SKM-1 treated with dmso at 0.1 percent for 144 hours (cell line): ENCODE measurements at regions not wholly inside any gene's neighbourhood (a gene's known extent, or its start where the extent isn't known, plus 50 kb on each side); places are given as distances from the start of the nearest gene placed in this dataset.

Experiments
- DNase-seq: peaks from one replicate; lab custom pipeline; 2025; ENCODE audit not compliant: unreplicated experiment; lab: John Stamatoyannopoulos, UW

GRCh38 chr1:62917314-62917713, 133.4 kb downstream of the ATG4C start:
- no peak for DNase-seq

- no peak for DNase-seq
Observed at GRCh38 chr1:62917805-62918204, 133.9 kb downstream of the ATG4C start.

GRCh38 chr1:62918700-62919099, 134.8 kb downstream of the ATG4C start:
- no peak for DNase-seq

- DNase-seq: no peak
Observed at GRCh38 chr1:62922006-62922405, 138.1 kb downstream of the ATG4C start.

GRCh38 chr1:62924983-62925790, 141.3 kb downstream of the ATG4C start:
- DNase-seq: no peak

- no peak for DNase-seq
Observed at GRCh38 chr1:62926681-62927252, 142.8 kb downstream of the ATG4C start.

- no peak for DNase-seq
Observed at GRCh38 chr1:62928885-62929284, 145.0 kb downstream of the ATG4C start.

- no peak for DNase-seq
Observed at GRCh38 chr1:62937634-62938296, 153.8 kb downstream of the ATG4C start.

GRCh38 chr1:62941780-62942179, 157.8 kb downstream of the ATG4C start:
- DNase-seq: no peak

- DNase-seq: no peak
Observed at GRCh38 chr1:62946511-62946910, 162.6 kb downstream of the ATG4C start.

- DNase-seq: no peak
Observed at GRCh38 chr1:62951428-62951827, 167.5 kb downstream of the ATG4C start.

GRCh38 chr1:62952596-62952995, 168.7 kb downstream of the ATG4C start:
- no peak for DNase-seq

- no peak for DNase-seq
Observed at GRCh38 chr1:62953633-62954032, 169.7 kb downstream of the ATG4C start.

- DNase-seq: no peak
Observed at GRCh38 chr1:62954758-62955157, 170.8 kb downstream of the ATG4C start.

GRCh38 chr1:62955666-62956065, 171.7 kb downstream of the ATG4C start:
- no peak for DNase-seq

- no peak for DNase-seq
Observed at GRCh38 chr1:62962014-62962812, 178.3 kb downstream of the ATG4C start.

GRCh38 chr1:62962901-62963776, 179.2 kb downstream of the ATG4C start:
- DNase-seq: peak; percentile 34

- DNase-seq: no peak
Observed at GRCh38 chr1:62964141-62964540, 180.2 kb downstream of the ATG4C start.

- DNase-seq: no peak
Observed at GRCh38 chr1:62967031-62967430, 183.1 kb downstream of the ATG4C start.

GRCh38 chr1:62977366-62977765, 193.4 kb downstream of the ATG4C start:
- DNase-seq: no peak
